ENCODE measurements at regions not wholly inside any gene's neighbourhood (a gene's known extent, or its start where the extent isn't known, plus 50 kb on each side); places are given as distances from the start of the nearest gene placed in this dataset.

GRCh38 chrX:42577936-42578470, 200.0 kb downstream of the PPP1R2C start:
- DNase-seq (peak in 1 of 3 donors; percentile 7), ATAC-seq (peak; percentile 95)
- no peaks in the 10 kb centered on the region for H3K36me3 ChIP-seq (ENCODE audit: low read depth)
- no peaks in the 10 kb centered on the region for H3K4me1 ChIP-seq (ENCODE audit: low read depth)
- TF ChIP-seq, protein P1, sequence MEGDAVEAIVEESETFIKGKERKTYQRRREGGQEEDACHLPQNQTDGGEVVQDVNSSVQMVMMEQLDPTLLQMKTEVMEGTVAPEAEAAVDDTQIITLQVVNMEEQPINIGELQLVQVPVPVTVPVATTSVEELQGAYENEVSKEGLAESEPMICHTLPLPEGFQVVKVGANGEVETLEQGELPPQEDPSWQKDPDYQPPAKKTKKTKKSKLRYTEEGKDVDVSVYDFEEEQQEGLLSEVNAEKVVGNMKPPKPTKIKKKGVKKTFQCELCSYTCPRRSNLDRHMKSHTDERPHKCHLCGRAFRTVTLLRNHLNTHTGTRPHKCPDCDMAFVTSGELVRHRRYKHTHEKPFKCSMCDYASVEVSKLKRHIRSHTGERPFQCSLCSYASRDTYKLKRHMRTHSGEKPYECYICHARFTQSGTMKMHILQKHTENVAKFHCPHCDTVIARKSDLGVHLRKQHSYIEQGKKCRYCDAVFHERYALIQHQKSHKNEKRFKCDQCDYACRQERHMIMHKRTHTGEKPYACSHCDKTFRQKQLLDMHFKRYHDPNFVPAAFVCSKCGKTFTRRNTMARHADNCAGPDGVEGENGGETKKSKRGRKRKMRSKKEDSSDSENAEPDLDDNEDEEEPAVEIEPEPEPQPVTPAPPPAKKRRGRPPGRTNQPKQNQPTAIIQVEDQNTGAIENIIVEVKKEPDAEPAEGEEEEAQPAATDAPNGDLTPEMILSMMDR (IDR thresholded peaks at IDR 0.05) = no peak
- no peak overlapping the region for H3K4me3 ChIP-seq
- intact Hi-C loops (cut with DNase I, micrococcal nuclease) = no loop called here
- H3K9me3 ChIP-seq = no peaks in the 10 kb centered on the region

DNA sequence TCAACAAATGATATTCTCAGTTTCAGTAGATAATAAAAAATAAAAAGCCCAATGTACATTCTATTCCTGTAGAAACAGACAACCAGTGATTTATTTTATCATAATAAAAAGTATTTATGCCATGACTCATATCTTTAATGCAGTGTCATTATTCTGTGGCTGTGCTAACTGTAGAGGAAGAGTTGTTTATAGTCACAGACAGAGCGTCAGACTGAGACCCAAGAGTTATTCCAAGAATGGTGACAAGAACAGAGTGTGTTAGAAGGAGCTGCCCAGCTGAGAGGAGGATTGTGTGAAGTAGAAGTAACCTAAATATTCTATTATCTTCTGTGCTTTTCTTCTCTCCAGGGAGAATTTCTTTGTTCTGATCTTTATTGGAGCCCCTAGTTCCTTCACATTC, 210.7 kb downstream of the PPP1R2C start:
- no peaks in the 10 kb centered on the region for H3K36me3 ChIP-seq (ENCODE audit: low read depth)
- no peak for ATAC-seq
- TF ChIP-seq, protein P1 (IDR thresholded peaks at IDR 0.05) = no peak
- no peak overlapping the region for H3K4me3 ChIP-seq
- DNase-seq = no peak
- H3K9me3 ChIP-seq = no peaks in the 10 kb centered on the region
- H3K4me1 ChIP-seq (ENCODE audit: low read depth) = no peaks in the 10 kb centered on the region
- intact Hi-C loops (cut with DNase I, micrococcal nuclease) = no loop called here

DNA sequence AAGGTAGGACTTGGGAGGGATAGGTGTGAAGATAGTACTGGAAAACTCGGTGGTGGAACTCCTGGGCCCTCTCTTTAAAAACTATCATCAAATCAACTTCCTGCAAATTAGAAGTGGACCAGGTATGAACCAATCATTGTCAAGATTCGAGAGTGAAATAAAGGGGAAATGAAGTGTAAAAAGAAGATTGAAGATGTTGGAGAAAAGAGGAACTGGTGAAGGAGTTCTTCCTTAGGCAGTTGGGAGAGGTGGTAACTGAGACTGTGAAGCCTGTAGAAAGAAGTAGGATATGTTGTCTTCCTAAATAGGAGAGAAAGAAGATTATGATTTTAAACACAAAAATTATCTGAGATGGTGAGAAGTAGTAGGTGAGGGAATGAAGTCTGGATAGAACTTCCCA, 212.2 kb downstream of the PPP1R2C start:
- H3K9me3 ChIP-seq = no peaks in the 10 kb centered on the region
- H3K36me3 ChIP-seq (ENCODE audit: low read depth) = no peaks in the 10 kb centered on the region
- no peak overlapping the region for H3K4me3 ChIP-seq
- DNase-seq = no peak
- ATAC-seq = no peak
- TF ChIP-seq, protein P1 (IDR thresholded peaks at IDR 0.05) = no peak
- H3K4me1 ChIP-seq (ENCODE audit: low read depth) = no peaks in the 10 kb centered on the region
- intact Hi-C loops (cut with DNase I, micrococcal nuclease) = no loop called here

- Histone ChIP-seq H3K4me1 (ENCODE audit: low read depth) (no peaks in the 10 kb centered on the region), H3K36me3 (ENCODE audit: low read depth) (no peaks in the 10 kb centered on the region), H3K4me3 (no peak overlapping the region), H3K9me3 (no peaks in the 10 kb centered on the region)
- ATAC-seq = no peak
- TF ChIP-seq, protein P1 (IDR thresholded peaks at IDR 0.05) = no peak
- intact Hi-C loops (cut with DNase I, micrococcal nuclease) = no loop called here
- no peak for DNase-seq
Measured at GRCh38 chrX:42546800-42547199, 231.2 kb downstream of the PPP1R2C start.

DNA sequence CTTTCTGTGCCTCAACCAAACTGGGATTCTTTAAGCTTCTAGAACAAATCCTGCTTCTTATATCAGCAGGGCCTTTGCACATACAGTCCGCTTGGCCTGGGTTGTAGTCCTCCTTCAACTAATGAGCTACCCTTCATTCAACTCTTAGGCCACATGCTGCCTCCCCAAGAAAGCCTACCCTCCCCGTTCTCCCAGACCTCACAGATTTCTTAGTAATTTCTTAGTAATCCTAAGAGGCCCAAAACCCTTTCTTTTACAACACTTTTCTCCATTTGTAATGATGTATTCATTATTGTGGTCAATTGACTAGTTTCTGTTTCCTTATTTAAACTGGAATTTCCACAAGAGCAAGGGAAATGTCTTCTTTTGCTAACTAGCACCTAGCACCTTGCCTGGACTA, 233.1 kb downstream of the PPP1R2C start:
- H3K9me3 ChIP-seq = no peaks in the 10 kb centered on the region
- intact Hi-C loops (cut with DNase I, micrococcal nuclease) = no loop called here
- DNase-seq (no peak), ATAC-seq (no peak)
- TF ChIP-seq, protein P1 (IDR thresholded peaks at IDR 0.05) = no peak
- H3K4me1 ChIP-seq (ENCODE audit: low read depth) = no peaks in the 10 kb centered on the region
- H3K36me3 ChIP-seq (ENCODE audit: low read depth) = no peaks in the 10 kb centered on the region
- no peak overlapping the region for H3K4me3 ChIP-seq

DNA sequence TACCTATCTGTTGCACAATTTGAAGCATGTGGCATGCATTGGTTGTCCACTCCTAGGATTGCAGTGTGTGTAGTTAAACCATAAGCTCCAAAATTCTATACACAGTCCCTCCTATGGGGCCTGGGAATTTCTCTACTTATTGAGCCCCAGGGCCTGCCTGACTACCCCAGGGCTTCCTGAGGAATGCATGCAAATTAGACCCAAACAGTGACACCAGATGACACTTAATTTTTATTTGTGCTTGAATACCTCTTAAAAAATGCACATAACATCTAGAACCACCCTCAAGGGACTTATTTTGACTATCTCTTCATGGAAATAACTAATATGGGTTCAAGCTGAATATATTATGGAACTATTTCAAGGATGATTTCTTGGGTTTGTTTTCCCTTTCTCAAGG, 236.4 kb downstream of the PPP1R2C start:
- Histone ChIP-seq H3K4me3 (no peak overlapping the region), H3K9me3 (no peaks in the 10 kb centered on the region), H3K4me1 (ENCODE audit: low read depth) (no peaks in the 10 kb centered on the region), H3K36me3 (ENCODE audit: low read depth) (no peaks in the 10 kb centered on the region)
- TF ChIP-seq, protein P1 (IDR thresholded peaks at IDR 0.05) = no peak
- DNase-seq (no peak), ATAC-seq (no peak)
- intact Hi-C loops (cut with DNase I, micrococcal nuclease) = no loop called here

Data from mucosa of descending colon (tissue), 3 donors.